IMR-90 (cell line): ENCODE measurements at regions not wholly inside any gene's neighbourhood (a gene's known extent, or its start where the extent isn't known, plus 50 kb on each side); places are given as distances from the start of the nearest gene placed in this dataset.

Source experiments
- ATAC-seq: fragments of 200-7000 bp; cut with Tn5 transposase; 2 replicates; pipeline ENCODE4 v1.9.1; 2020; ENCODE audit warnings: low read depth, mild to moderate bottlenecking, moderate library complexity
- BruUV-seq: library from RNA; stranded (reverse); fragments of 400-500 nt; replicated peaks from 2 replicates; lab custom pipeline; 2021; lab: Mats Ljungman, UMichigan
- CTCF ChIA-PET: fragments of 300-600 bp; formaldehyde crosslinking; extraction: SDS; loops from one replicate; lab custom pipeline; 2021; ENCODE audit warnings: antibody characterized with exemption; lab: Yijun Ruan, JAX
- POLR2A ChIA-PET: fragments of 300-600 bp; sonication (Branson Sonifier 250); formaldehyde crosslinking; loops from one replicate; lab custom pipeline; 2022; ENCODE audit warnings: antibody characterized with exemption; ENCODE audit not compliant: unreplicated experiment; lab: Charles Lee
- DNase-seq: peaks from one replicate; pipeline ENCODE4 v3.0.0; 2013
- H2AFZ ChIP-seq: replicated peaks from 2 replicates; pipeline ENCODE3; 2013; ENCODE audit warnings: low read length, mild to moderate bottlenecking; ENCODE audit not compliant: poor library complexity
- H2AK5ac ChIP-seq: 2 replicates; pipeline ENCODE4 v1.6.1; 2013; ENCODE audit warnings: low read depth, low read length, inconsistent platforms
- H2AK9ac ChIP-seq: replicated peaks from 2 replicates; pipeline ENCODE3; 2013; ENCODE audit warnings: mild to moderate bottlenecking, low read depth, low read length, moderate library complexity; ENCODE audit not compliant: poor library complexity
- H2BK120ac ChIP-seq: 2 replicates; pipeline ENCODE4 v1.6.1; 2013; ENCODE audit warnings: low read depth, low read length, inconsistent platforms
- H2BK15ac ChIP-seq: 3 replicates; pipeline ENCODE4 v1.6.1; 2013; ENCODE audit warnings: low read depth, low read length, inconsistent platforms
- H2BK20ac ChIP-seq: 2 replicates; pipeline ENCODE4 v1.6.1; 2013; ENCODE audit warnings: low read depth, mild to moderate bottlenecking, inconsistent platforms, low read length, moderate library complexity
- H2BK5ac ChIP-seq: 2 replicates; pipeline ENCODE4 v1.6.1; 2013; ENCODE audit warnings: mild to moderate bottlenecking, low read depth, low read length, inconsistent platforms; ENCODE audit not compliant: poor library complexity, severe bottlenecking
- H3K14ac ChIP-seq: replicated peaks from 2 replicates; pipeline ENCODE4 v1.6.1; 2013; ENCODE audit warnings: low read depth, low read length, inconsistent platforms
- H3K18ac ChIP-seq: 2 replicates; pipeline ENCODE4 v1.6.1; 2013; ENCODE audit warnings: low read depth, low read length, control low read depth
- H3K23ac ChIP-seq: 2 replicates; pipeline ENCODE4 v1.6.1; 2013; ENCODE audit warnings: low read depth, low read length, inconsistent platforms
- H3K27ac ChIP-seq: 2 replicates; pipeline ENCODE4 v1.5.1; 2013; ENCODE audit warnings: mild to moderate bottlenecking, control low read depth, low read length; ENCODE audit not compliant: insufficient read depth
- H3K27me3 ChIP-seq: 2 replicates; pipeline ENCODE4 v1.6.1; 2013; ENCODE audit warnings: low read length; ENCODE audit not compliant: control insufficient read depth, insufficient read depth
- H3K36me3 ChIP-seq: 2 replicates; pipeline ENCODE4 v1.6.1; 2013; ENCODE audit warnings: low read length, mixed read lengths; ENCODE audit not compliant: control insufficient read depth, insufficient read depth
- H3K4ac ChIP-seq: 2 replicates; pipeline ENCODE4 v1.6.1; 2013; ENCODE audit warnings: low read depth, low read length, inconsistent platforms
- H3K4me1 ChIP-seq: 2 replicates; pipeline ENCODE4 v1.6.1; 2013; ENCODE audit warnings: low read length, mixed read lengths; ENCODE audit not compliant: control insufficient read depth, insufficient read depth
- H3K4me2 ChIP-seq: 2 replicates; pipeline ENCODE4 v1.6.1; 2013; ENCODE audit warnings: low read depth, mild to moderate bottlenecking, control low read depth, low read length, moderate library complexity
- H3K4me3 ChIP-seq: 2 replicates; pipeline ENCODE4 v1.5.1; 2013; ENCODE audit warnings: low read depth, mild to moderate bottlenecking, control low read depth, low read length, moderate library complexity; ENCODE audit not compliant: insufficient read depth
- H3K56ac ChIP-seq: 2 replicates; pipeline ENCODE4 v1.6.1; 2013; ENCODE audit warnings: low read length, inconsistent platforms; ENCODE audit not compliant: insufficient read depth; ENCODE audit errors: extremely low read depth
- H3K79me1 ChIP-seq, 2 experiments: 2 replicates each; pipeline ENCODE4 v1.6.1; 2013; ENCODE audit warnings: low read length in 2 of 2, inconsistent platforms in 1 of 2, low read depth in 1 of 2
- H3K9ac ChIP-seq: 2 replicates; pipeline ENCODE4 v1.6.1; 2013; ENCODE audit warnings: low read depth, low read length, control low read depth
- H3K9me1 ChIP-seq: 2 replicates; pipeline ENCODE4 v1.6.1; 2013; ENCODE audit warnings: low read length, inconsistent platforms; ENCODE audit not compliant: insufficient read depth
- H3K9me3 ChIP-seq: 2 replicates; pipeline ENCODE4 v1.6.1; 2013; ENCODE audit warnings: low read length; ENCODE audit not compliant: control insufficient read depth, insufficient read depth
- H4K20me1 ChIP-seq: 2 replicates; pipeline ENCODE4 v1.6.1; 2013; ENCODE audit warnings: low read length, inconsistent platforms; ENCODE audit not compliant: insufficient read depth
- H4K5ac ChIP-seq: 2 replicates; pipeline ENCODE4 v1.6.1; 2013; ENCODE audit warnings: mild to moderate bottlenecking, low read depth, low read length, control low read depth
- H4K8ac ChIP-seq, 2 experiments: 2 replicates each; pipeline ENCODE4 v1.6.1; 2013; ENCODE audit warnings: low read depth in 2 of 2, low read length in 2 of 2, control low read depth in 1 of 2, inconsistent platforms in 1 of 2
- H4K91ac ChIP-seq: 2 replicates; pipeline ENCODE4 v1.6.1; 2013; ENCODE audit warnings: low read depth, low read length, inconsistent platforms; ENCODE audit not compliant: insufficient read depth
- BHLHE40 ChIP-seq: fragments of 150-350 bp; IDR thresholded peaks from 2 replicates; pipeline ENCODE4 v1.6.1; 2016; ENCODE audit warnings: mild to moderate bottlenecking, low read depth, low read length
- CEBPB ChIP-seq: IDR thresholded peaks from 2 replicates; pipeline ENCODE4 v1.6.1; 2012; ENCODE audit warnings: low read depth, low read length, improper control_type of control experiment
- CHD1 ChIP-seq: IDR thresholded peaks from 2 replicates; pipeline ENCODE4 v1.6.1; 2012; ENCODE audit warnings: low read depth, low read length, improper control_type of control experiment
- FOS ChIP-seq: fragments of 150-350 bp; IDR thresholded peaks from 2 replicates; pipeline ENCODE4 v1.6.1; 2016; ENCODE audit warnings: low read depth, low read length
- MAFK ChIP-seq: IDR thresholded peaks from 2 replicates; pipeline ENCODE4 v1.6.1; 2012; ENCODE audit warnings: low read depth, low read length, improper control_type of control experiment
- MAZ ChIP-seq: IDR thresholded peaks from 2 replicates; pipeline ENCODE4 v1.6.1; 2012; ENCODE audit warnings: low read depth, mild to moderate bottlenecking, low read length, improper control_type of control experiment, moderate library complexity, borderline replicate concordance
- MXI1 ChIP-seq: IDR thresholded peaks from 2 replicates; pipeline ENCODE4 v1.6.1; 2012; ENCODE audit warnings: low read depth, mild to moderate bottlenecking, low read length, moderate library complexity, borderline replicate concordance
- NFE2L2 ChIP-seq: fragments of 150-350 bp; IDR thresholded peaks from 2 replicates; pipeline ENCODE4 v1.6.1; 2016; ENCODE audit warnings: low read depth, mild to moderate bottlenecking, low read length
- POLR2A ChIP-seq: IDR thresholded peaks from 2 replicates; pipeline ENCODE4 v1.6.1; 2012; ENCODE audit warnings: mild to moderate bottlenecking, low read depth, low read length
- RCOR1 ChIP-seq: IDR thresholded peaks from 2 replicates; pipeline ENCODE4 v1.6.1; 2012; ENCODE audit warnings: mild to moderate bottlenecking, low read length, improper control_type of control experiment; ENCODE audit not compliant: insufficient replicate concordance
- RFX5 ChIP-seq: IDR thresholded peaks from 2 replicates; pipeline ENCODE4 v1.8.0; 2012; ENCODE audit warnings: low read depth, mild to moderate bottlenecking, low read length, moderate library complexity
- SMC3 ChIP-seq: fragments of 150-350 bp; IDR thresholded peaks from 2 replicates; pipeline ENCODE4 v1.6.1; 2016; ENCODE audit warnings: low read depth, mild to moderate bottlenecking, antibody characterized with exemption, low read length, moderate library complexity
- WGBS, 2 experiments: methylation state at CpG; one replicate each; pipeline versions ENCODE4 v1.1.5 to v1.1.7; 2013; ENCODE audit warnings: missing lambda C conversion rate in 2 of 2; ENCODE audit not compliant: insufficient read length in 1 of 2; ENCODE audit errors: extremely low coverage in 2 of 2; 5-methylcytosine and 5-hydroxymethylcytosine counted together
- dilution Hi-C: fragments of 300-500 bp; cut with HindIII; formaldehyde crosslinking; loops from one replicate; pipeline ENCODE4 v1.14.3; 2018; ENCODE audit warnings: low sequenced_read_pairs; ENCODE audit not compliant: unreplicated experiment
- in situ Hi-C: fragments of 300-500 bp; cut with MboI; formaldehyde crosslinking; loops from 3 replicates; pipeline ENCODE4 v1.14.3; 2019; ENCODE audit warnings: low sequenced_read_pairs, inconsistent platforms, mixed read lengths
- intact Hi-C: fragments of 100-400 bp; cut with micrococcal nuclease; formaldehyde crosslinking; loops from 2 replicates; pipeline ENCODE4 v1.10.0; 2022
- TF ChIP-seq, protein P1 (sequence below): fragments of 150-350 bp; IDR thresholded peaks from 2 replicates; pipeline ENCODE4 v1.6.1; 2017; ENCODE audit warnings: mild to moderate bottlenecking, antibody characterized with exemption, low read length, low read depth
- TF ChIP-seq, protein P2 (sequence below): fragments of 150-350 bp; IDR thresholded peaks from 2 replicates; pipeline ENCODE4 v1.6.1; 2016; ENCODE audit warnings: low read depth, mild to moderate bottlenecking, low read length, moderate library complexity, borderline replicate concordance
- TF ChIP-seq, protein P3 (sequence below): conservative IDR thresholded peaks from 2 replicates; pipeline ENCODE4 v1.5.1; 2012; ENCODE audit warnings: mild to moderate bottlenecking, low read depth, low read length, improper control_type of control experiment

DNA sequence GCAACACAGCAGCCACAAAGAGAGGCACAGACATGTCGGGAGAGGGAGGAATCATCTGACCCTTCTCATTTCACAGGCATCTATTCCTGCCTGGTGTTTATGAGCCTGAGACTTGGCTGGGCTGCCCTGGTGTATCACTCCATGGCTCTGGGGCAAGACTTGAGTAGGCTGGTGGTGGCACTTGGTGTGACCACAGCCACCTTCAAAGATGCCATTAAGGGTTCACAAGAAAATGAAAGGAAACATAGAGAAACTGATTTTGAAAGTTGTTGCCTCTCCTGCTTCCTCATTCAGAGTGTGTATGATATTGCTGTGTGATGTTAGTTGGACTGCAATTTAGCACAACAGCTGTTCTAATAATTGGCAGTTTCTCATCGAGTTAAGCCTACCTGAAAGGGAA lies 298.8 kb downstream of the FAM72C start:
- Histone ChIP-seq H2BK15ac (no peak overlapping the region), H3K4ac (no peak overlapping the region), H3K79me1 (no peaks in the 10 kb centered on the region), H3K4me2 (no peak overlapping the region), H2BK120ac (no peak overlapping the region), H3K9me3 (no peaks in the 10 kb centered on the region), H2BK5ac (no peak overlapping the region), H3K14ac (no peak overlapping the region), H4K20me1 (no peaks in the 10 kb centered on the region), H3K9ac (no peak overlapping the region), H2AK9ac (no peak overlapping the region), H2BK20ac (no peak overlapping the region), H3K56ac (no peak overlapping the region), H3K36me3 (no peaks in the 10 kb centered on the region), H2AK5ac (no peak overlapping the region), H2AFZ (no peak overlapping the region), H4K5ac (no peak overlapping the region), H3K18ac (no peak overlapping the region), H3K27ac (no peak overlapping the region), H4K8ac (no peak overlapping the region), H3K9me1 (no peaks in the 10 kb centered on the region), H3K23ac (no peak overlapping the region), H3K4me3 (no peak overlapping the region), H4K91ac (no peak overlapping the region), H3K27me3 (peaks cover 2% of the 10 kb centered on the region), H3K4me1 (no peaks in the 10 kb centered on the region)
- dilution Hi-C loops (no loop called here), intact Hi-C loops (no loop called here), in situ Hi-C loops (no loop called here)
- no peak for DNase-seq
- POLR2A ChIA-PET, result no interaction called here
- CTCF ChIA-PET, result no interaction called here
- TF ChIP-seq MXI1, result no peak
- TF ChIP-seq FOS, result no peak
- no peak for TF ChIP-seq RCOR1
- TF ChIP-seq BHLHE40, result no peak
- TF ChIP-seq NFE2L2, result no peak
- TF ChIP-seq MAZ, result no peak
- TF ChIP-seq, protein P1, sequence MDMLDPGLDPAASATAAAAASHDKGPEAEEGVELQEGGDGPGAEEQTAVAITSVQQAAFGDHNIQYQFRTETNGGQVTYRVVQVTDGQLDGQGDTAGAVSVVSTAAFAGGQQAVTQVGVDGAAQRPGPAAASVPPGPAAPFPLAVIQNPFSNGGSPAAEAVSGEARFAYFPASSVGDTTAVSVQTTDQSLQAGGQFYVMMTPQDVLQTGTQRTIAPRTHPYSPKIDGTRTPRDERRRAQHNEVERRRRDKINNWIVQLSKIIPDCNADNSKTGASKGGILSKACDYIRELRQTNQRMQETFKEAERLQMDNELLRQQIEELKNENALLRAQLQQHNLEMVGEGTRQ, result no peak
- no peak for TF ChIP-seq CEBPB
- no peak for TF ChIP-seq SMC3
- no peak for TF ChIP-seq POLR2A
- no peak for TF ChIP-seq MAFK
- TF ChIP-seq, protein P2, sequence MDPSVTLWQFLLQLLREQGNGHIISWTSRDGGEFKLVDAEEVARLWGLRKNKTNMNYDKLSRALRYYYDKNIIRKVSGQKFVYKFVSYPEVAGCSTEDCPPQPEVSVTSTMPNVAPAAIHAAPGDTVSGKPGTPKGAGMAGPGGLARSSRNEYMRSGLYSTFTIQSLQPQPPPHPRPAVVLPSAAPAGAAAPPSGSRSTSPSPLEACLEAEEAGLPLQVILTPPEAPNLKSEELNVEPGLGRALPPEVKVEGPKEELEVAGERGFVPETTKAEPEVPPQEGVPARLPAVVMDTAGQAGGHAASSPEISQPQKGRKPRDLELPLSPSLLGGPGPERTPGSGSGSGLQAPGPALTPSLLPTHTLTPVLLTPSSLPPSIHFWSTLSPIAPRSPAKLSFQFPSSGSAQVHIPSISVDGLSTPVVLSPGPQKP, result no peak
- TF ChIP-seq CHD1, result no peak
- TF ChIP-seq, protein P3, sequence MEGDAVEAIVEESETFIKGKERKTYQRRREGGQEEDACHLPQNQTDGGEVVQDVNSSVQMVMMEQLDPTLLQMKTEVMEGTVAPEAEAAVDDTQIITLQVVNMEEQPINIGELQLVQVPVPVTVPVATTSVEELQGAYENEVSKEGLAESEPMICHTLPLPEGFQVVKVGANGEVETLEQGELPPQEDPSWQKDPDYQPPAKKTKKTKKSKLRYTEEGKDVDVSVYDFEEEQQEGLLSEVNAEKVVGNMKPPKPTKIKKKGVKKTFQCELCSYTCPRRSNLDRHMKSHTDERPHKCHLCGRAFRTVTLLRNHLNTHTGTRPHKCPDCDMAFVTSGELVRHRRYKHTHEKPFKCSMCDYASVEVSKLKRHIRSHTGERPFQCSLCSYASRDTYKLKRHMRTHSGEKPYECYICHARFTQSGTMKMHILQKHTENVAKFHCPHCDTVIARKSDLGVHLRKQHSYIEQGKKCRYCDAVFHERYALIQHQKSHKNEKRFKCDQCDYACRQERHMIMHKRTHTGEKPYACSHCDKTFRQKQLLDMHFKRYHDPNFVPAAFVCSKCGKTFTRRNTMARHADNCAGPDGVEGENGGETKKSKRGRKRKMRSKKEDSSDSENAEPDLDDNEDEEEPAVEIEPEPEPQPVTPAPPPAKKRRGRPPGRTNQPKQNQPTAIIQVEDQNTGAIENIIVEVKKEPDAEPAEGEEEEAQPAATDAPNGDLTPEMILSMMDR, result no peak
- no peak for TF ChIP-seq RFX5
- WGBS, 2 experiments, result no CpG with 5 or more reads among the region's 2 CpGs
- ATAC-seq, result no peak
- no TSS peak for BruUV-seq
